ENCODE measurements at regions not wholly inside any gene's neighbourhood (a gene's known extent, or its start where the extent isn't known, plus 50 kb on each side); places are given as distances from the start of the nearest gene placed in this dataset.
"Not testable (repeated sequence)": the region's sequence is repeated elsewhere in the genome, so short reads cannot be mapped to it uniquely, and the experiment has no call there.

DNA sequence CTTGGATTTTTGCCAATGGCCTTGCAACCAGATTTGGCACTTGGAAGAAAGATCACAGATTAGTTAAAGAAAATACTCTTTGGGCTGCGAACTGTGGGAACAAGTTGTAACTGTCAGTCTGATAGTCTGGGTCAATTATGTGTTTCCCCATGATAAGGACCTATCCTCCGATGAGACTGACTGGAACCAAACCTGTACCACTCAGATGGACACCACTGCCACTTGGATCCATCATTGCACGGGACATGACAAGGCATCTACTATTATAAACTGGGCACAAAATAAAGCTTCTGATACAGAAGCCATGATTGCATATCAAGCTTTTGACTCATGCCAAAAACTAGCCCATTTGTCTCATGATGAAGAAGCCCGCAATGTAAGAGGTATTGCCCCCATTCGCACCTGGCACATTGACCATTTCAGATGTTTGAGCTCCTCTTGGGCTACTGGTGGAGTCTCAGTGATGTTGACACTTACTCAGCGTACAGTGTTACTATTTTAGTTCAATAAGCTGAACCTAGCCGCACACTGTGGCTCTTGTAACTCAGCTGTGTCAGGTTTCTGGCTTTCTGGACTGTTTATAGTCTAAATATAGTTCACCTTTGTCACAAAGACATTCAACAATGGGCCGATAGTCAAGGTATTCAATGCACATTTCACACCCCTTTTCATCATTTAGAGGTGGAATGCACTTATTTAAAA lies 179.8 kb upstream of the RBBP8 start:
- DNase-seq: no peak

- not testable (repeated sequence) for DNase-seq
Observed at GRCh38 chr18:22764005-22764404, 169.1 kb upstream of the RBBP8 start.

GRCh38 chr18:22765896-22766295 lies 167.2 kb upstream of the RBBP8 start:
- no peak for DNase-seq

DNA sequence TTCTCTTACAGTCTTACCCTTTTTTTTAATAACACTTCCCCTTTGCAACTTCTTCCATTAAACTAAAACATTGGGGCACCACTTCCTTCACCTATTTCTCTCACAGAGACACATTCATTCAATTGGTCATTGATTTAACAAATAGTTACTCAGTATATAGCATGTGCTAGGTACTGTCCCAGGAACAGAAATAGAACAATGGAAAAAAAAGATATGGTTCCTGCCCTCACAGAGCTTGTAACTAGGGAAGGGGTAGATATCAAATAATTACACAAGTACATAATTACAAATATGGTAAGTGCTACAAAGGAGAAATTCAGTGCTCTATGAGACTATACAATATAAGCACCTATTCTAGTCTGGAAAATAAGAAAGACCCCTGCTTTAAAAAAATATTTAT lies 165.5 kb upstream of the RBBP8 start:
- DNase-seq: no peak

DNA sequence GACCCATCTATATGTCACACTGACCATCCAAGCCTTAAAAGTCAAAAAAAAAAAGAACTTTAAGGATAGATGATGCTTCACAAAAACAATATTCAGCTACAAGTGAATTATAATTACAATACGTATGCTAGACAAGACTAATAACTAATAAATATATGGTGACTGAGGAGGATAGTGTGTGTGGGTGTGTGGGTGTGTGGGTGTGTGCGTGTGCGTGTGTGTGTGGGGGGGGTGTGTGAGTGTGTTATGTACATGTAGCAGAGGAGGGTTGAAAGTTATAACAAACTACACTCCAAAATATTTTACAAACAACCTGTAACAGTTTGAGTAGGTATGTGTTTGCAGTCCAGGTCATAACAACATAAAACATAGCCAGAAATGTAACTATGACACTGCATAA lies 159.2 kb upstream of the RBBP8 start:
- DNase-seq: no peak

- DNase-seq: no peak
Observed at GRCh38 chr18:22778996-22779395, 154.1 kb upstream of the RBBP8 start.

DNA sequence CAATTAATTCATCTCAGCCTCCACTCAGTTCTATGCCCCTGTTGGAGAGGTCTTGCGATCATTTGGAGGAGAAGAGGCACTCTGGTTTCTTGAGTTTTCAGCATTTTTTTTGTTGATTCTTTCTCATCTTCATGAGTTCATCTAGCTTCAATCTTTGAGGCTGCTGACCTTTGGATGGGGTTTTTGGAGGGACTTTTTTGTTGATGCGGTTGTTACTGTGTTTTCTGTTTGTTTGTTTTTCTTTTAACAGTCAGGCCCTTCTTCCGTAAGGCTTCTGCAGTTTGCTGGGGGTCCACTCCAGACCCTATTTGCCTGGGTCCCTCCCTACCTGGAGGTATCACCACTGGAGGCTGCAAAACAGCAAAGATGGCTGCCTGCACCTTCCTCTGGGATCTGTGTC lies 149.9 kb upstream of the RBBP8 start:
- DNase-seq: no peak

GRCh38 chr18:22783662-22784076 lies 149.5 kb upstream of the RBBP8 start:
- no peak for DNase-seq

DNA sequence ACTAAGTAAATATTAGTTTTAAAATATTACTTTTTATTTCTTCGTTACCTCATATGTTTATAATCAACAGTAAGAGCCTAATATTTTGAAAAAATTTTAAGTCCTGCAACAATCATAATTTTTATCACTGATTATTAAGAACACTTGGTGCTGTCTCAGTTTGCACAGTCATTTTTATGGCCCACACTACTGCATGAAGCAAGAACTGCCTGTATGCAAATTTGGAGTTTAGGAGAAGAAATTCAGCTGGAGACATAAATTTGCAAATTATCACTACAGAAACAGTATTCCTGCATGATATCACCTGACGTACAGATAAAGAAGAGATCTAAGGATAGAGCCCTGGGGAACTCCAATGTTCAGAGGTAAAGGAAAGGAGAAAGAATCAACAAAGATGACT lies 144.1 kb upstream of the RBBP8 start:
- DNase-seq: peak; percentile 72 to 73

DNA sequence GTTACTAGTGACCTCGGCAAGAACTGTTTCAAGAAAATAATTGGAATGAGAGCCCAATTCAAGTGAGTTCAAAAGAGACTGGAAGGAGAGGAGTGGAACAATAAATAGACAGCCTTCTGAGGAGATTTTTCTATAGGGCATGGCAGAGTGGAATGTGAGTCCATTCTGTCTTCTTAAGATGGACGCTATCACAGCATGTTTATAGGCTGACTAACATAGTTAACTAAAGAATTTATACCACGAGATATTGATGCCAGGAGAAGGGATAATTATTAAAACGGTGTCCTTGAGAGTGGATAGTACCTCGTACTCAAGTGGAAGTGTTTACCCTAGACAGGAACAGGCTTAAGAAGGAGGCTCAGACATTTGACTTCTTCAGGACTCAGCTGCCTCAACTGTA lies 143.5 kb upstream of the RBBP8 start:
- DNase-seq: no peak

DNA sequence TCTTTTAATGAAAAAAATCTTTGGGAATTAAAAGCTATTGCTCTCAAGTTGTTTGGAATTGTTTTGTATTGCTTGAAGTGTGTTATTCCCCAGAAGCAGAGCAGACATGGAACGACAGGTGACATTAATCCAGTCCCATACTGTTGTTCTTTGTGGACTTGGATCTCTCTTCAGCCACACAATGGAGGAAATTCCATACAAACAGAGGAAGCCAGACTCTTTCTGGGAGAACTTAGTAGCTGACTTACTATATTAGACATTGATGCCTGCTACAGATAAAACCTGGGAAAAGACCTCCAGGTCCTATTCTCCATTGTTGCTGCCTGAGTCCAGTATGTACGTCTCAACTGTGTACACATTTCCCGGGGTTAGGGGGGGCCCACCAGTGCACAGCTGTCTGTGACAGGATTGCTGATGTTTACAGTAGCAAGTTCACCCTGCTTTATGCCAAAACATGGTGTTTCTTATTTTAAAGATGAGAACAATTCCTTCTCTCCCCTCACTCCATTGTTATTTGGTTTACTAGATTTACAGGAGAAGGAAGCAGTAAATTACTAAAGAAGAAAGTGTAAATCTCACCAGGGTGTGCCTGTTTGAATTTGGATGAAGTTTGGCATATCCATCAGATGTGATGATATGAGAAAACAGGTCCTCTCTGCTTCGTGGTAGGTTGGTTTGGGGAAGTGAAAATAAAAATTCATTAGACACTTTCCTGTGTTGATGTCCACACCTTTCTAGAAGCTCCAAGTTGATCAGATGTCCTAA lies 142.4 kb upstream of the RBBP8 start:
- DNase-seq: no peak

DNA sequence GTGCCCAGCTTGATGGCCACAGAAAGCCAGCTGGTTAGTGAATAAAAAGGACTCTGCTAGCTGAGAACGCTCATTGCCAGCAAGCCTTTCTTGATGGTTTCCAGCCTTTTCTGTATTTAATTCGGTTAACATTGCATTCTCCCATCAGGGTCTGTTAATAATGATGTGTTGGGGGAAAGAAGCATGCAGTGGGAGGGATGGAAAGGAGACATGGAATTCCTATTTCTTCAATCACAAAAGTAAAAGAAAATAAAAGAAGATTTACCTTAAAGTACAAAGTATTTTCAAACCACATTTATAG lies 141.9 kb upstream of the RBBP8 start:
- DNase-seq: no peak

GRCh38 chr18:22796113-22796512 lies 137.0 kb upstream of the RBBP8 start:
- DNase-seq: no peak

DNA sequence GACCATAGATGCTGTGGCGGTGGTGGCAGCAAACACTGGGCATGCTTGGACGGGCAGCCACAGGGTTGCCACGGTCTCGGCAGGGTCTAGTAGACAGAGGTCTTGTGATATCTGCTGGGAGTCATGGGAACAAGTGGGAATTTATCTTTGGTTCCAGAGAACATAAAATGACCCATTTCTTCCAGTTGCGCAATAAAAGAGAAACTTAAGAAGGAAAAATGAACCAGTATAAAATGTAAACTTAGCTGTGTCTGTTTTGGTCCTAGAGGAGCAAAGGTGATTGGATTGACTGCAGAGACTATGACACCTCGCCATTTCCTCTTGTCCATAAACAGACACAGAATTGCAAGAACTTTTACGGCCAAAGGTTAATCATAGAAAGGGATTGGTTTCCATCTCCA lies 132.6 kb upstream of the RBBP8 start:
- no peak for DNase-seq

- DNase-seq: peak in 1 of 2 experiments; percentile 46
Observed at GRCh38 chr18:22813648-22814328, 119.3 kb upstream of the RBBP8 start.

GRCh38 chr18:22814329-22814703 lies 118.8 kb upstream of the RBBP8 start:
- no peak for DNase-seq

DNA sequence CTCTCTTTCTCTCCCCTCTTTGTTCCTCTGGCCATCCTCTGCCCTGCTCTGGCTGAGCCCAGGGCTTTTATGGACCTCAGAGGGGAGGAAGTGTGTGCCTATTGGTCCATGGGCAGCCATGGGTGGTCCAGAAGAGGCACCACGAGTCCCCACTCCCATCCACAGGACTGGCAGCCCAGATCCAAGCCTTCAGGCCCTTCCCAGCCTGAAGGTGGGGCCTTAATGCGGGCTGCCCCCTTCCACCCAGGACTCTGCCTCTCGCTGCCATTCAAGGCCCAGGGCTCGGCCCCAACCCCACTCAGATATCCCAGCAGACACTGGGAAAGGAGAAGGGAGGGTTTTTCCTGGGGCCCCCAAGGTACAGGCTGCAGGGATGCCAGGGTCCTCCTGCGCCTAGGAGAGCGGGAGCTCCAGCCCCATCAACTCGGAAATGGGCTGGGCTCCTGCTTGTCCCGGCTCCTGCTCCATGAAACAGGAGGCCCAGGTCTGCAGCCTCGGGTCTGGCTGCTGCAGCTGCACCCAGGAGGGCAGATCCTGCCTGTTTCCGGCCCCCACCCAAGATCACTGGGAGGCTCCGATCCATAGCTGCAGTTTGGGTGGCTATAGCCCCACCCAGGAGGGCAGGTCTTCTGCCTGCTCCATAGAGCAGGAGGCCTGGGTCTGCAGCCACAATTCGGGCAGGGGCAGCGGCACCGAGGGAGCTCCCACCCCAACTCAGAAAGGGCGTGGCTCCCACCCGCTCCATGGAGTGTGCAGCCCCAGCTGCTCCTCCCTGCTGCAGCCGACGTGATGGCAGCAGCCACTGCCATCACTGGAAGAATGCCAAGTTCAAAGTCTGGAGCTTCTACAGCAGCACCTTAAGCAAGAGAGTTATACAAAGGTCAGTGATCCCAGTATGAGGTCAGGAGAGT lies 116.6 kb upstream of the RBBP8 start:
- DNase-seq: no peak

GRCh38 chr18:22817844-22818243 lies 115.3 kb upstream of the RBBP8 start:
- DNase-seq: no peak

DNA sequence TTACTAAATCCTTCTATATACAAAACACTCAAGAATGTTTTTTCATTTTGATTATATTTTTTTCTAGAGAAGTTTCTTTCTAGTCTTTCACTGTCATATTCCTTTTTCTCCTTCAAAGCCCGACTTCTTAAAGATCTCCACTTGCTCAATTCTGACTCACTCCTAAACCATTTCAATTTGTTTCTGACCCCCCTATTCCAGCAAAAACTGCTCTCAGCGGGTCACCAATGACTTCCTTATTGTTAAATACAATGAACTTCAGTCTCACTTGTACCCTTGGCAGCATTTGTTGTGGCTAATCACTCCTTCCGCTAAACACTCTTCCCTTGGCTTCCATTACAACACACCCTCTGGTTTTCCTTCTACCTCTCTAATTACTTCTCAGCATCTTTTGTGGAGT lies 111.1 kb upstream of the RBBP8 start:
- no peak for DNase-seq

DNA sequence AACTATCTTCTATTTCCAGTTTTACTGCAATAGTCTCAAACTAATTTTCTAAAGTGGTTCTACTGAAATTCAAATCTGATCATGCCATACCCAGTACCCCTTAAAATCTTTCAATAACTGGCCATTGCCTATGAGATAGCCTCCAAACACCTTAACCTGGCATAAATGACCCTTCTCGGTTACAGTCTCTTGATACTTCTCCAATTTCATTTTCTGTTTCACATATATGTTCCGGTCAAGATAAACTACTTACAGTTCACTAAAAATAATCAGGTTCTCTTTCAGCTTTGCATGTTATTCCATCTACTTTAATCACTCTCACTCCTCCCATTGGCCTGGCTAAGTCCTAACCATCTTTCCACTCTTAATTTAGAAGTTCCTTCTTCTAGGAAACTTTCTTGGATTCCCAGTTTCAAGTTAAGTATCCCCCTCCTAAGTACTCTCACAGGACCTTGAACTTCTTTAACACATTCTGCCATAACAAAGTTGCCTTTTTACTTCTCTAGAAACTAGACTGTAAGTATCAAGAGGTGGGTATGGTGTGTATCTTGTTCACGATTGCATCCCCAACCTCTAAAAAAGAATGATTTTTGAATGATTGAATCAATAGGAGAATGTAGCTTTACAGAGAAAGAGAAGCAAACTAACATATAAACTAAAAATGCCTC lies 110.2 kb upstream of the RBBP8 start:
- DNase-seq: no peak

DNA sequence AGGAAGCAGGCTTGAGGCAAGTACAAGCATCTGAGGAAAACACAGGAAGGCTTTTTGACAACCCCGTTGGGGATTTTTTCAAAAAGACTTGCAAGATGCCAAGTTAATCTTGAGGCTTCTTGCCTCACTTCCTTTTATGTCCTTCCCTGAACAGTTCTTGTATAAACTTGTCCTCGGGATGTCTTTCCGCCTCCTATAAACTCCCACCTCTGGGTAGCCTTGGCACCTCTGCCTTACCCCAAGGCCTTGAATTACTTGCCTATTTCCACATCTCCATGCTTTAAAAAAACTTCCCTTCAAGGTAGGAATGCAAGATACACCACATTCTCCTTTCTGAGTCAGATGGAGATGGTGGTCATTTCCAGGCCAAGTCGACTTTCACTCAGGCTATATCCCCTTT lies 106.4 kb upstream of the RBBP8 start:
- no peak for DNase-seq

GRCh38 chr18:22827216-22827615 lies 105.9 kb upstream of the RBBP8 start:
- DNase-seq: no peak

GRCh38 chr18:22827741-22828140 lies 105.4 kb upstream of the RBBP8 start:
- DNase-seq: no peak

Data from NCI-H526 (cell line).